Natural killer cell (primary cell): ENCODE measurements at regions not wholly inside any gene's neighbourhood (a gene's known extent, or its start where the extent isn't known, plus 50 kb on each side); places are given as distances from the start of the nearest gene placed in this dataset.

ENCODE experiments used
- ATAC-seq, 3 donors: fragments of 150-1000 bp in 2 of 3; fragments of 200-7000 bp in 1 of 3; cut with Tn5 transposase; 1 replicate in 1 of 3; 2 replicates in 2 of 3; pipeline ENCODE4 v1.10.0; 2021; ENCODE audit warnings: mild to moderate bottlenecking in 2 of 3, moderate library complexity in 2 of 3
- DNase-seq, 2 donors: peaks; one replicate each; pipeline versions ENCODE4 v3.0.0 to v3.0.0-alpha.2; 2013 to 2021; ENCODE audit warnings: mixed read lengths in 1 of 2
- H3K27ac ChIP-seq: one replicate; pipeline ENCODE4 v1.5.1; 2013; ENCODE audit warnings: mild to moderate bottlenecking, low read length
- H3K27me3 ChIP-seq: one replicate; pipeline ENCODE4 v1.6.1; 2013; ENCODE audit warnings: low read length; ENCODE audit not compliant: control insufficient read depth, insufficient read depth
- H3K36me3 ChIP-seq: one replicate; pipeline ENCODE4 v1.6.1; 2013; ENCODE audit warnings: low read length; ENCODE audit not compliant: control insufficient read depth, insufficient read depth
- H3K4me1 ChIP-seq: one replicate; pipeline ENCODE4 v1.6.1; 2013; ENCODE audit warnings: low read length; ENCODE audit not compliant: control insufficient read depth, insufficient read depth
- H3K4me3 ChIP-seq: one replicate; pipeline ENCODE4 v1.5.1; 2013; ENCODE audit warnings: low read length
- H3K9me3 ChIP-seq: one replicate; pipeline ENCODE4 v1.6.1; 2013; ENCODE audit warnings: low read length; ENCODE audit not compliant: control insufficient read depth, insufficient read depth
- H3K27ac Mint-ChIP-seq, 2 donors: one replicate each; pipeline ENCODE4 v1.8.0; 2022; ENCODE audit warnings: mild to moderate bottlenecking in 2 of 2, mixed read lengths in 2 of 2, moderate library complexity in 1 of 2
- H3K27me3 Mint-ChIP-seq, 2 donors: one replicate each; pipeline ENCODE4 v1.8.0; 2022; ENCODE audit warnings: low read depth in 2 of 2, mixed read lengths in 2 of 2
- H3K36me3 Mint-ChIP-seq: one replicate; pipeline ENCODE4 v1.8.0; 2022; ENCODE audit warnings: mixed read lengths
- H3K4me1 Mint-ChIP-seq, 2 donors: one replicate each; pipeline ENCODE4 v1.8.0; 2022; ENCODE audit warnings: mixed read lengths in 2 of 2
- H3K4me3 Mint-ChIP-seq: one replicate; pipeline ENCODE4 v1.8.0; 2022; ENCODE audit warnings: mild to moderate bottlenecking, moderate library complexity, mixed read lengths
- H3K9me3 Mint-ChIP-seq, 2 donors: one replicate each; pipeline ENCODE4 v1.8.0; 2022; ENCODE audit warnings: mixed read lengths in 2 of 2
- CTCF ChIP-seq: fragments of 200-600 bp; IDR thresholded peaks from one replicate; pipeline ENCODE4 v1.8.0; 2022; ENCODE audit warnings: antibody characterized with exemption
- WGBS: methylation state at CpG from one replicate; pipeline ENCODE4 v1.1.7; 2013; ENCODE audit warnings: missing lambda C conversion rate; ENCODE audit not compliant: insufficient coverage; 5-methylcytosine and 5-hydroxymethylcytosine counted together
- intact Hi-C: fragments of 100-400 bp; cut with micrococcal nuclease; formaldehyde crosslinking; loops from one replicate; pipeline ENCODE4 v1.14.2; 2022

GRCh38 chr5:44637916-44638869 lies 170.6 kb upstream of the MRPS30 start:
- Histone ChIP-seq H3K9me3 (peaks cover 9% of the 10 kb centered on the region), H3K36me3 (no peaks in the 10 kb centered on the region), H3K4me3 (no peak overlapping the region), H3K4me1 (no peaks in the 10 kb centered on the region), H3K27me3 (no peaks in the 10 kb centered on the region), H3K27ac (no peak overlapping the region)
- no peak for DNase-seq
- WGBS = 84% methylated on average over 11 of the region's 12 CpGs
- Mint-ChIP-seq H3K4me3 (no peak overlapping the region), H3K27ac (no peak overlapping the region), H3K36me3 (no peaks in the 10 kb centered on the region), H3K27me3 (no peaks in the 10 kb centered on the region), H3K4me1 (no peaks in the 10 kb centered on the region), H3K9me3 (peaks cover 16 to 17% of the 10 kb centered on the region in 2 donors)
- no peak for TF ChIP-seq CTCF
- ATAC-seq = no peak
- intact Hi-C loops = no loop called here

DNA sequence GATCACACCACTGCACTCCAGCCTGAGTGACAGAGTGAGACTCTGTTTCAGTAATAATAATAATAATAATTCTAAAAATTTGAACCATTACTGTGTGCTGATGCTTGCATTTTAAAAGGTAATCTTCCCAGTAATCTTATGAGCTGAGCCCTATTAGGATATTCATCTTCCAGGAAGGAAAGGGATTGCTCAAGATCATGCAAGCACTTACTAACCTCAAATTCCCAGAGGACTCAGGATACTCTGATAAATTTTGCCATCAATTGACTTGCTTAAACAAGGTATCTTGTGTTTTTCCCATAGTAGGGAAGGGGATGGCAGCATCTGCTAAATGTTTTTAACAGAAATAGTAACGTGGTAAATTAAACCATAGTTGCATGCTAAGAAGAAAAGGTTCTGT lies 176.4 kb upstream of the MRPS30 start:
- no peak overlapping the region for H3K27ac ChIP-seq

GRCh38 chr5:44626846-44627245 lies 181.9 kb upstream of the MRPS30 start:
- ATAC-seq (no peak), DNase-seq (no peak)
- Histone ChIP-seq H3K27ac (no peak overlapping the region), H3K36me3 (no peaks in the 10 kb centered on the region), H3K27me3 (no peaks in the 10 kb centered on the region), H3K4me3 (no peak overlapping the region), H3K4me1 (no peaks in the 10 kb centered on the region), H3K9me3 (no peaks in the 10 kb centered on the region)
- Mint-ChIP-seq H3K27ac (no peak overlapping the region), H3K9me3 (peaks cover 17 to 18% of the 10 kb centered on the region in 2 donors), H3K4me3 (no peak overlapping the region), H3K27me3 (no peaks in the 10 kb centered on the region), H3K36me3 (no peaks in the 10 kb centered on the region), H3K4me1 (no peaks in the 10 kb centered on the region)
- intact Hi-C loops = no loop called here
- TF ChIP-seq CTCF = no peak

More for the DNA sequence above, 176.4 kb upstream of the MRPS30 start:
- H3K27me3 ChIP-seq = no peaks in the 10 kb centered on the region
- H3K9me3 Mint-ChIP-seq = peaks cover 23 to 25% of the 10 kb centered on the region in 2 donors
- no peaks in the 10 kb centered on the region for H3K36me3 Mint-ChIP-seq
- no peak for ATAC-seq
- no peaks in the 10 kb centered on the region for H3K9me3 ChIP-seq
- WGBS = no CpG with 5 or more reads among the region's 1 CpG
- H3K36me3 ChIP-seq = no peaks in the 10 kb centered on the region
- intact Hi-C loops = no loop called here
- H3K4me3 Mint-ChIP-seq = no peak overlapping the region
- H3K27ac Mint-ChIP-seq = no peak overlapping the region
- no peaks in the 10 kb centered on the region for H3K4me1 Mint-ChIP-seq
- H3K4me3 ChIP-seq = no peak overlapping the region
- no peak for DNase-seq
- TF ChIP-seq CTCF = no peak
- no peaks in the 10 kb centered on the region for H3K27me3 Mint-ChIP-seq
- no peaks in the 10 kb centered on the region for H3K4me1 ChIP-seq

- Mint-ChIP-seq H3K36me3 (no peaks in the 10 kb centered on the region), H3K4me1 (no peaks in the 10 kb centered on the region), H3K27me3 (no peaks in the 10 kb centered on the region), H3K4me3 (no peak overlapping the region), H3K9me3 (peaks cover 5 to 6% of the 10 kb centered on the region in 2 donors), H3K27ac (no peak overlapping the region)
- H3K9me3 ChIP-seq = no peaks in the 10 kb centered on the region
- TF ChIP-seq CTCF = no peak
- no peak overlapping the region for H3K27ac ChIP-seq
- no peaks in the 10 kb centered on the region for H3K27me3 ChIP-seq
- no peaks in the 10 kb centered on the region for H3K4me1 ChIP-seq
- 95% methylated on average over 4 of the region's 4 CpGs for WGBS
- H3K36me3 ChIP-seq = no peaks in the 10 kb centered on the region
- H3K4me3 ChIP-seq = no peak overlapping the region
- ATAC-seq = no peak
- DNase-seq = no peak
- intact Hi-C loops = no loop called here
Measured at GRCh38 chr5:44622331-44622730, 186.4 kb upstream of the MRPS30 start.
